ENCODE measurements at regions not wholly inside any gene's neighbourhood (a gene's known extent, or its start where the extent isn't known, plus 50 kb on each side); places are given as distances from the start of the nearest gene placed in this dataset.
"Not testable (repeated sequence)": the region's sequence is repeated elsewhere in the genome, so short reads cannot be mapped to it uniquely, and the experiment has no call there.

GRCh38 chr12:68536885-68537485 lies 73.7 kb upstream of the RAP1B start:
- Histone ChIP-seq H3K36me3 (no peaks in the 10 kb centered on the region), H3K4me3 (no peak overlapping the region), H3K27me3 (ENCODE audit: low read depth) (no peaks in the 10 kb centered on the region), H3K9me3 (replicated peaks) (no peaks in the 10 kb centered on the region), H3K4me1 (peaks cover 22% of the 10 kb centered on the region), H3K27ac (replicated peaks) (no peak overlapping the region)
- intact Hi-C loops (cut with micrococcal nuclease) = no loop called here
- no peak for DNase-seq
- TF ChIP-seq CTCF (IDR thresholded peaks at IDR 0.05; ENCODE audit: borderline replicate concordance) = no peak

GRCh38 chr12:68537571-68537970 lies 73.1 kb upstream of the RAP1B start:
- TF ChIP-seq CTCF (IDR thresholded peaks at IDR 0.05; ENCODE audit: borderline replicate concordance) = no peak
- Histone ChIP-seq H3K4me3 (no peak overlapping the region), H3K9me3 (replicated peaks) (no peaks in the 10 kb centered on the region), H3K27me3 (ENCODE audit: low read depth) (no peaks in the 10 kb centered on the region), H3K27ac (replicated peaks) (no peak overlapping the region), H3K4me1 (peaks cover 20% of the 10 kb centered on the region), H3K36me3 (no peaks in the 10 kb centered on the region)
- intact Hi-C loops (cut with micrococcal nuclease) = no loop called here
- DNase-seq = no peak

GRCh38 chr12:68538726-68539614 lies 71.7 kb upstream of the RAP1B start:
- Histone ChIP-seq H3K4me3 (peak overlapping the region; percentile 53), H3K27me3 (ENCODE audit: low read depth) (no peaks in the 10 kb centered on the region), H3K9me3 (replicated peaks) (no peaks in the 10 kb centered on the region), H3K36me3 (no peaks in the 10 kb centered on the region), H3K4me1 (peaks cover 19% of the 10 kb centered on the region), H3K27ac (replicated peaks) (peak overlapping the region; percentile 89)
- no peak for TF ChIP-seq CTCF (IDR thresholded peaks at IDR 0.05; ENCODE audit: borderline replicate concordance)
- intact Hi-C loops (cut with micrococcal nuclease) = no loop called here
- DNase-seq = peak; percentile 79

GRCh38 chr12:68539615-68539952 lies 71.1 kb upstream of the RAP1B start:
- TF ChIP-seq CTCF (IDR thresholded peaks at IDR 0.05; ENCODE audit: borderline replicate concordance) = no peak
- DNase-seq = no peak
- Histone ChIP-seq H3K9me3 (replicated peaks) (no peaks in the 10 kb centered on the region), H3K4me1 (peaks cover 19% of the 10 kb centered on the region), H3K36me3 (no peaks in the 10 kb centered on the region), H3K27me3 (ENCODE audit: low read depth) (no peaks in the 10 kb centered on the region), H3K27ac (replicated peaks) (peak overlapping the region; percentile 89), H3K4me3 (peak overlapping the region; percentile 53)
- intact Hi-C loops (cut with micrococcal nuclease) = no loop called here

GRCh38 chr12:68540768-68541167 lies 69.9 kb upstream of the RAP1B start:
- not testable (repeated sequence) for H3K36me3 ChIP-seq, H3K4me3 ChIP-seq

GRCh38 chr12:68547318-68547717 lies 63.4 kb upstream of the RAP1B start:
- H3K36me3 ChIP-seq; H3K4me3 ChIP-seq; H3K27ac ChIP-seq (replicated peaks); H3K27me3 ChIP-seq (ENCODE audit: low read depth); H3K4me1 ChIP-seq; DNase-seq; intact Hi-C loops (cut with micrococcal nuclease): not testable (repeated sequence)
- H3K9me3 ChIP-seq (replicated peaks) = peaks cover 22% of the 10 kb centered on the region

More at GRCh38 chr12:68540768-68541167, 69.9 kb upstream of the RAP1B start:
- H3K9me3 ChIP-seq (replicated peaks); intact Hi-C loops (cut with micrococcal nuclease); H3K27ac ChIP-seq (replicated peaks); DNase-seq; H3K27me3 ChIP-seq (ENCODE audit: low read depth): not testable (repeated sequence)
- peaks cover 19% of the 10 kb centered on the region for H3K4me1 ChIP-seq

- DNase-seq; intact Hi-C loops (cut with micrococcal nuclease): not testable (repeated sequence)
Measured at GRCh38 chr12:68552605-68553195, 58.0 kb upstream of the RAP1B start.

More at GRCh38 chr12:68552605-68553195, 58.0 kb upstream of the RAP1B start:
- peaks cover 22% of the 10 kb centered on the region for H3K9me3 ChIP-seq (replicated peaks)
- H3K4me3 ChIP-seq; H3K27me3 ChIP-seq (ENCODE audit: low read depth); H3K4me1 ChIP-seq; H3K27ac ChIP-seq (replicated peaks); H3K36me3 ChIP-seq: not testable (repeated sequence)

Measured in left ventricle myocardium inferior (tissue), 1 donor.